ENCODE measurements at regions not wholly inside any gene's neighbourhood (a gene's known extent, or its start where the extent isn't known, plus 50 kb on each side); places are given as distances from the start of the nearest gene placed in this dataset.

GRCh38 chr4:175035905-175036304 is 117.7 kb downstream of the ADAM29 start:
- ATAC-seq = no peak
- no peak overlapping the region for H3K27ac Mint-ChIP-seq
- TF ChIP-seq MAX (CRISPR knock-in tag; IDR thresholded peaks at IDR 0.05) = no peak
- TF ChIP-seq ZSCAN18 (CRISPR knock-in tag; IDR thresholded peaks at IDR 0.05) = no peak
- TF ChIP-seq FOXK1 (CRISPR knock-in tag; IDR thresholded peaks at IDR 0.05) = no peak
- TF ChIP-seq ZNF671 (CRISPR knock-in tag; IDR thresholded peaks at IDR 0.05) = no peak
- TF ChIP-seq NFE2L1 (CRISPR knock-in tag; IDR thresholded peaks at IDR 0.05) = no peak
- TF ChIP-seq PREB (CRISPR knock-in tag; IDR thresholded peaks at IDR 0.05; ENCODE audit: borderline replicate concordance) = no peak
- TF ChIP-seq ERG (CRISPR knock-in tag; IDR thresholded peaks at IDR 0.05) = no peak
- TF ChIP-seq FOXJ3 (CRISPR knock-in tag; IDR thresholded peaks at IDR 0.05; ENCODE audit: borderline replicate concordance) = no peak
- no peak for TF ChIP-seq ESRRA (CRISPR knock-in tag; IDR thresholded peaks at IDR 0.05; ENCODE audit: borderline replicate concordance)
- TF ChIP-seq ATF2 (CRISPR knock-in tag; IDR thresholded peaks at IDR 0.05; ENCODE audit: borderline replicate concordance, low read depth) = no peak
- no peak for TF ChIP-seq ARID4B (CRISPR knock-in tag; IDR thresholded peaks at IDR 0.05; ENCODE audit: borderline replicate concordance)
- TF ChIP-seq IRF2 (CRISPR knock-in tag; IDR thresholded peaks at IDR 0.05; ENCODE audit: borderline replicate concordance, low read depth) = no peak
- TF ChIP-seq HMGA2 (CRISPR knock-in tag; IDR thresholded peaks at IDR 0.05) = no peak
- no peak for TF ChIP-seq NR1H2 (CRISPR knock-in tag; IDR thresholded peaks at IDR 0.05)

GRCh38 chr4:175048111-175048784 is 130.1 kb downstream of the ADAM29 start:
- ChIA-PET POLR2A (no interaction called here), CTCF (no interaction called here)
- Mint-ChIP-seq H3K4me1 (no peaks in the 10 kb centered on the region), H3K4me3 (no peak overlapping the region), H3K27ac (no peak overlapping the region), H3K9me3 (peaks cover 34% of the 10 kb centered on the region), H3K36me3 (peaks cover 13% of the 10 kb centered on the region), H3K27me3 (ENCODE audit: low read depth) (no peaks in the 10 kb centered on the region)
- ATAC-seq = no peak
- no peak for DNase-seq (ENCODE audit: low spot score)
- no peak for TF ChIP-seq ZNF138 (CRISPR knock-in tag; conservative IDR thresholded peaks at IDR 0.05)
- no peak for TF ChIP-seq HMGA2 (CRISPR knock-in tag; IDR thresholded peaks at IDR 0.05)
- TF ChIP-seq AFF4 (CRISPR knock-in tag; IDR thresholded peaks at IDR 0.05; ENCODE audit: borderline replicate concordance) = no peak
- TF ChIP-seq MYBL2 (CRISPR knock-in tag; IDR thresholded peaks at IDR 0.05) = no peak
- no peak for TF ChIP-seq MXD4 (CRISPR knock-in tag; IDR thresholded peaks at IDR 0.05; ENCODE audit: borderline replicate concordance)

More at GRCh38 chr4:175035905-175036304, 117.7 kb downstream of the ADAM29 start:
- CTCF ChIA-PET = no interaction called here
- H3K4me3 Mint-ChIP-seq = no peak overlapping the region
- H3K4me1 Mint-ChIP-seq = peaks cover 28% of the 10 kb centered on the region
- POLR2A ChIA-PET = no interaction called here
- DNase-seq (ENCODE audit: low spot score) = no peak
- peaks cover 3% of the 10 kb centered on the region; the same call in 1 of the 2 replicates for H3K27me3 Mint-ChIP-seq (ENCODE audit: low read depth)
- H3K36me3 Mint-ChIP-seq = peaks cover 33% of the 10 kb centered on the region
- peaks cover 39% of the 10 kb centered on the region for H3K9me3 Mint-ChIP-seq

Measured in WTC11 (cell line).